Pons (tissue), 1 donor: ENCODE measurements at regions not wholly inside any gene's neighbourhood (a gene's known extent, or its start where the extent isn't known, plus 50 kb on each side); places are given as distances from the start of the nearest gene placed in this dataset.

Source experiments
- DNase-seq: peaks from one replicate; pipeline ENCODE4 v3.0.0-alpha.2; 2016; ENCODE audit warnings: low spot score

GRCh38 chr4:178414881-178415446 lies 972.7 kb upstream of the AGA start:
- no peak for DNase-seq

- no peak for DNase-seq
Observed at GRCh38 chr4:178415925-178416324, 973.7 kb upstream of the AGA start.

- no peak for DNase-seq
Observed at GRCh38 chr4:178423366-178423765, 981.1 kb upstream of the AGA start.

- no peak for DNase-seq
Observed at GRCh38 chr4:178426871-178427270, 984.6 kb upstream of the AGA start.

GRCh38 chr4:178427663-178428062 lies 985.4 kb upstream of the AGA start:
- DNase-seq: no peak

- no peak for DNase-seq
Observed at GRCh38 chr4:178448372-178449035, 1006.3 kb upstream of the AGA start.

- no peak for DNase-seq
Observed at GRCh38 chr4:178450614-178451013, 1008.4 kb upstream of the AGA start.

GRCh38 chr4:178453057-178453456 lies 1010.8 kb upstream of the AGA start:
- no peak for DNase-seq

GRCh38 chr4:178457286-178457685 lies 1015.0 kb upstream of the AGA start:
- no peak for DNase-seq

- DNase-seq: no peak
Observed at GRCh38 chr4:178462710-178463109, 1020.5 kb upstream of the AGA start.

- DNase-seq: no peak
Observed at GRCh38 chr4:178463747-178464146, 1021.5 kb upstream of the AGA start.

GRCh38 chr4:178470996-178471784 lies 1029.0 kb upstream of the AGA start:
- DNase-seq: no peak

GRCh38 chr4:178471994-178472393 lies 1029.8 kb upstream of the AGA start:
- DNase-seq: no peak

GRCh38 chr4:178480105-178480504 lies 1037.9 kb upstream of the AGA start:
- no peak for DNase-seq

GRCh38 chr4:178480881-178481280 lies 1038.6 kb upstream of the AGA start:
- no peak for DNase-seq

GRCh38 chr4:178481564-178481963 lies 1039.3 kb upstream of the AGA start:
- no peak for DNase-seq

- no peak for DNase-seq
Observed at GRCh38 chr4:178523038-178523437, 1080.8 kb upstream of the AGA start.

GRCh38 chr4:178535939-178536579 lies 1093.8 kb upstream of the AGA start:
- DNase-seq: no peak

GRCh38 chr4:178553201-178553600 lies 1111.0 kb upstream of the AGA start:
- DNase-seq: peak; percentile 84

GRCh38 chr4:178554352-178554751 lies 1112.1 kb upstream of the AGA start:
- no peak for DNase-seq

GRCh38 chr4:178556796-178557195 lies 1114.6 kb upstream of the AGA start:
- no peak for DNase-seq

- peak; percentile 19 for DNase-seq
Observed at GRCh38 chr4:178577933-178578332, 1135.7 kb upstream of the AGA start.
